Loucy (cell line): ENCODE measurements at regions not wholly inside any gene's neighbourhood (a gene's known extent, or its start where the extent isn't known, plus 50 kb on each side); places are given as distances from the start of the nearest gene placed in this dataset.

ENCODE experiments used
- H2AFZ ChIP-seq: fragments of 200-600 bp; sonication (generic); 2 replicates; pipeline ENCODE4 v1.6.0; 2016; ENCODE audit warnings: antibody characterized with exemption, mild to moderate bottlenecking, low read length, moderate library complexity
- H3F3A ChIP-seq: fragments of 200-600 bp; 2 replicates; pipeline ENCODE4 v1.6.0; 2016; ENCODE audit warnings: antibody characterized with exemption, low read depth, mild to moderate bottlenecking
- H3K27me3 ChIP-seq: fragments of 200-600 bp; sonication (generic); 2 replicates; pipeline ENCODE4 v1.6.1; 2014; ENCODE audit warnings: low read length, mild to moderate bottlenecking; ENCODE audit not compliant: insufficient read depth, poor library complexity, severe bottlenecking
- H3K36me3 ChIP-seq: fragments of 200-600 bp; sonication (generic); 2 replicates; pipeline ENCODE4 v1.6.1; 2016; ENCODE audit warnings: low read length; ENCODE audit not compliant: insufficient read depth
- H3K4me1 ChIP-seq: fragments of 200-600 bp; sonication (generic); 2 replicates; pipeline ENCODE4 v1.5.1; 2014; ENCODE audit warnings: low read length, mild to moderate bottlenecking; ENCODE audit not compliant: insufficient read depth, poor library complexity, severe bottlenecking
- H3K4me2 ChIP-seq: fragments of 200-600 bp; sonication (generic); 2 replicates; pipeline ENCODE4 v1.6.0; 2014; ENCODE audit warnings: antibody characterized with exemption, low read length, low read depth, mild to moderate bottlenecking; ENCODE audit not compliant: poor library complexity, severe bottlenecking
- H3K4me3 ChIP-seq: fragments of 200-600 bp; sonication (generic); 2 replicates; pipeline ENCODE4 v1.5.1; 2014; ENCODE audit warnings: low read length, mild to moderate bottlenecking, mixed read lengths; ENCODE audit not compliant: poor library complexity, severe bottlenecking
- H3K79me2 ChIP-seq: fragments of 200-600 bp; sonication (generic); 2 replicates; pipeline ENCODE4 v1.6.1; 2014; ENCODE audit warnings: low read length; ENCODE audit not compliant: insufficient read depth
- H3K9ac ChIP-seq: fragments of 200-600 bp; sonication (generic); 2 replicates; pipeline ENCODE4 v1.6.0; 2014; ENCODE audit warnings: mild to moderate bottlenecking, low read depth, low read length, moderate library complexity; ENCODE audit not compliant: poor library complexity, severe bottlenecking
- H3K9me2 ChIP-seq: fragments of 200-600 bp; sonication (generic); replicated peaks from 2 replicates; pipeline ENCODE4 v1.6.1; 2016; ENCODE audit warnings: low read depth, low read length, mixed read lengths
- H3K9me3 ChIP-seq: fragments of 200-600 bp; sonication (generic); 2 replicates; pipeline ENCODE4 v1.6.1; 2014; ENCODE audit warnings: mild to moderate bottlenecking, antibody characterized with exemption, low read length, low read depth; ENCODE audit not compliant: insufficient read depth
- H4K20me1 ChIP-seq: fragments of 200-600 bp; sonication (generic); 2 replicates; pipeline ENCODE4 v1.6.0; 2014; ENCODE audit warnings: antibody characterized with exemption, low read length, mild to moderate bottlenecking; ENCODE audit not compliant: insufficient read depth, poor library complexity, severe bottlenecking
- EZH2phosphoT487 ChIP-seq: fragments of 200-600 bp; IDR thresholded peaks from 2 replicates; pipeline ENCODE4 v1.6.1; 2018; ENCODE audit warnings: antibody characterized with exemption, mild to moderate bottlenecking, moderate library complexity, borderline replicate concordance
- TF ChIP-seq, protein P1 (sequence below): fragments of 200-600 bp; sonication (generic); conservative IDR thresholded peaks from 2 replicates; pipeline ENCODE4 v1.5.1; 2014; ENCODE audit warnings: mild to moderate bottlenecking, antibody characterized with exemption, low read length

DNA sequence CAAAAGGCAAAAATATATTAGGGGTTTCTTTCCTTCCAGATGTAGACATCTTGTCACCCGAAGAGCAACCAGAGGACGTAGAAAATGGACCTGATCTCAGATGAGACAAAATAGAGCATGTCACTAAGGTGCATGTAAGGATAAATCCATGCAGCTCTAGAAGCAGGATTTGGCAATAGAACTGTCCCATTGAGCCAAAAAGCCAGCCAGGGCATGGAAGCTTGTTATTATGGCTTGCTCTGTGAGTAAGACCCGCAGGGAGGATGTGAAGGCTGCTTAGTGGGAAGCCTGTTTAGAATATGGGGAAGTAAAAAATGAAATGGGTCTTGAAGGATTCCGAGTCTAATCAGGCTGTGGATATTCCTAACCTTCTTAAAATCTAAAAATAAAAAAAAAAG is 165.6 kb upstream of the MPDZ start:
- Histone ChIP-seq H2AFZ (no peak overlapping the region), H3K9me2 (no peaks in the 10 kb centered on the region), H3K4me1 (no peaks in the 10 kb centered on the region), H3K9ac (no peak overlapping the region), H3K27me3 (no peaks in the 10 kb centered on the region), H3K4me2 (no peak overlapping the region), H3K9me3 (no peaks in the 10 kb centered on the region), H3K4me3 (no peak overlapping the region), H3K79me2 (no peaks in the 10 kb centered on the region), H4K20me1 (no peaks in the 10 kb centered on the region), H3F3A (no peaks in the 10 kb centered on the region), H3K36me3 (no peaks in the 10 kb centered on the region)
- no peak for TF ChIP-seq EZH2phosphoT487
- TF ChIP-seq, protein P1, sequence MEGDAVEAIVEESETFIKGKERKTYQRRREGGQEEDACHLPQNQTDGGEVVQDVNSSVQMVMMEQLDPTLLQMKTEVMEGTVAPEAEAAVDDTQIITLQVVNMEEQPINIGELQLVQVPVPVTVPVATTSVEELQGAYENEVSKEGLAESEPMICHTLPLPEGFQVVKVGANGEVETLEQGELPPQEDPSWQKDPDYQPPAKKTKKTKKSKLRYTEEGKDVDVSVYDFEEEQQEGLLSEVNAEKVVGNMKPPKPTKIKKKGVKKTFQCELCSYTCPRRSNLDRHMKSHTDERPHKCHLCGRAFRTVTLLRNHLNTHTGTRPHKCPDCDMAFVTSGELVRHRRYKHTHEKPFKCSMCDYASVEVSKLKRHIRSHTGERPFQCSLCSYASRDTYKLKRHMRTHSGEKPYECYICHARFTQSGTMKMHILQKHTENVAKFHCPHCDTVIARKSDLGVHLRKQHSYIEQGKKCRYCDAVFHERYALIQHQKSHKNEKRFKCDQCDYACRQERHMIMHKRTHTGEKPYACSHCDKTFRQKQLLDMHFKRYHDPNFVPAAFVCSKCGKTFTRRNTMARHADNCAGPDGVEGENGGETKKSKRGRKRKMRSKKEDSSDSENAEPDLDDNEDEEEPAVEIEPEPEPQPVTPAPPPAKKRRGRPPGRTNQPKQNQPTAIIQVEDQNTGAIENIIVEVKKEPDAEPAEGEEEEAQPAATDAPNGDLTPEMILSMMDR, result no peak

- Histone ChIP-seq H2AFZ (no peak overlapping the region), H3K79me2 (no peaks in the 10 kb centered on the region), H3K4me3 (no peak overlapping the region), H3K4me2 (no peak overlapping the region), H3K4me1 (no peaks in the 10 kb centered on the region), H3F3A (no peaks in the 10 kb centered on the region), H3K9me3 (no peaks in the 10 kb centered on the region), H3K36me3 (no peaks in the 10 kb centered on the region), H4K20me1 (no peaks in the 10 kb centered on the region), H3K9me2 (no peaks in the 10 kb centered on the region), H3K9ac (no peak overlapping the region), H3K27me3 (no peaks in the 10 kb centered on the region)
- TF ChIP-seq EZH2phosphoT487, result no peak
- TF ChIP-seq, protein P1, result no peak
Measured at GRCh38 chr9:13444245-13445102, 165.0 kb upstream of the MPDZ start.

DNA sequence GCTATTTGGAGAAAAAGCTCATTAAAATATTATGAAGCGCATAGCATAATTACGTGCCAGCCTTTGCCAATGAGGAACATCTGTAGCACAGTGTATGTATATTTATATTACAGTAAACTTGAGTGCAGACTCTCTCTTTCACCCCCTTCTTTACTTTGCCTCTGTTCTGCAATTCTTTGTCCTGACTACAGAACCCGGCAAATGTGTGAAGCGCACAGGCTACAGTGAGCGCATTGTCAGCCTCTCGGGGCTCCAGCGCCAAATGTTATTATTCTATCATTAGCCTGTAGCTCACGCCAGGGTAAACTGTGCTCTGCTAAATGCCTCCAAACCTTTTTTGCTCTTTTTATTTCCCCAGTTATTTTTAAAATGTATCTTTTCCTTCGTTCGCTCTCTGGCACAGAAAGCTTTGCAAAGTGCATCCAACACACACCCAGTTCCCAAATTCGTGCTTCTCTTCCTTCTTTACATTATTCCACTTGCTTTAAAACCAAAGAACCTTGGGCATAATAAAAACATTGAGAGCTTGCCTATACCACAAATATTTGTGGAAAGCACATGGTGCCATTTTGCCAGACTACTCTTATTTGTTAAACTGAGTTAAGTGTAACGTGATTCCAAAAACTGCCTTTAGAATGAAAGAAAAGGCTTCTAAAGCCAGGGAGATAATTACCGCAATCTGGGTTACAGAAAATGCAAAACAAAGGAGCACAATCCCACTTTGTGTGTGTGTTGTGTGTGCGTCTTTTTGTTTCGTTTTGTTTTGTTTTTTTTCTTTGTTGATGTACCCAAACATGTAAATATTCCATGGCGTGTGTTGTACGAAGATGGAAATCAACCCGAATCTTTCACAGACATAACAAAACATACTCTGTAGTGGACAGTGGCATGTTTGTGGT is 164.1 kb upstream of the MPDZ start:
- H3K4me1 ChIP-seq, result no peaks in the 10 kb centered on the region
- H3K9me2 ChIP-seq, result no peaks in the 10 kb centered on the region
- no peaks in the 10 kb centered on the region for H3K27me3 ChIP-seq
- H3K9me3 ChIP-seq, result no peaks in the 10 kb centered on the region
- no peak overlapping the region for H2AFZ ChIP-seq
- no peak overlapping the region for H3K9ac ChIP-seq
- no peaks in the 10 kb centered on the region for H3K79me2 ChIP-seq
- no peak for TF ChIP-seq EZH2phosphoT487
- TF ChIP-seq, protein P1, result no peak
- H3K36me3 ChIP-seq, result no peaks in the 10 kb centered on the region
- H3K4me3 ChIP-seq, result no peak overlapping the region
- H4K20me1 ChIP-seq, result no peaks in the 10 kb centered on the region
- H3F3A ChIP-seq, result no peaks in the 10 kb centered on the region
- no peak overlapping the region for H3K4me2 ChIP-seq
